ENCODE measurements at regions not wholly inside any gene's neighbourhood (a gene's known extent, or its start where the extent isn't known, plus 50 kb on each side); places are given as distances from the start of the nearest gene placed in this dataset.
A peak's percentile ranks its signal among the peaks of the same experiment; 100 is the strongest.
"Not testable (repeated sequence)": the region's sequence is repeated elsewhere in the genome, so short reads cannot be mapped to it uniquely, and the experiment has no call there.

DNA sequence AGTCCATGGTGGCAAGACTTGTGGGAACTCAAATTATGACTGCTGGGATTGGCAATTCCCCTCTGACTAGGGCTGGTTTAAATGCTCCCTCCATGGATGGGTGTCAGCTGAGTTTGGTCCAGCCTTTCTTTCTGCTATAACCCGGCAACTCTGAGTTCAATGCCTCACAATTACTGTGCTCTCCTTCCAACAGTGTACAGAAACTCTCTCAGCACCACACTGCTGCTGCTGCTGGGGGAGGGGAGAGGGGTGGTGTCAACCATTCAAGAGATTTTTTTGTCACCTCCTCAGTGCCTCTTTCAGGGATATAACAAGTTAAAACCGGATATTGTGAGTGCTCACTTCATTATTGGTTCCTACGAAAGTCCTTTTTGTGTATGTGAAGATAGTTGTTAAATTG lies 830.3 kb upstream of the NXPH2 start:
- in situ Hi-C loops (cut with MboI; ENCODE audit: low pct_unique_long_range_greater_than_20kb in 2 of 9, low sequenced_read_pairs in 9 of 9, unreplicated experiment in 9 of 9): no loop called here
- H3K4me1 ChIP-seq (replicated peaks in 1 of 2): peaks cover 6 to 10% of the 10 kb centered on the region in 2 donors
- H3K4me3 ChIP-seq: no peak overlapping the region
- peak in 5 of 8 experiments; percentile 23 to 74 (median 55) for ATAC-seq (replicated peaks in 6 of 8)
- WGBS, 10 experiments: 0 to 80% (median 48%) methylated on average over 1 to 3 of the region's 3 CpGs; no CpG with 5 or more reads in 2 of the 10 experiments
- no peak overlapping the region for H3K27ac ChIP-seq

GRCh38 chr2:139609109-139609508 lies 828.9 kb upstream of the NXPH2 start:
- no peak overlapping the region for H3K27ac ChIP-seq
- no peak for ATAC-seq (replicated peaks in 6 of 8)
- WGBS, 10 experiments: 0 to 100% (median 80%) methylated on average over 1 to 3 of the region's 3 CpGs; no CpG with 5 or more reads in 4 of the 10 experiments
- no peak overlapping the region for H3K4me3 ChIP-seq
- H3K4me1 ChIP-seq (replicated peaks in 1 of 2): peaks cover 0 to 4% of the 10 kb centered on the region in 2 donors
- in situ Hi-C loops (cut with MboI; ENCODE audit: low pct_unique_long_range_greater_than_20kb in 2 of 9, low sequenced_read_pairs in 9 of 9, unreplicated experiment in 9 of 9): no loop called here

GRCh38 chr2:139605668-139606067 lies 825.5 kb upstream of the NXPH2 start:
- 40 to 100% (median 92%) methylated on average over 1 to 2 of the region's 2 CpGs; no CpG with 5 or more reads in 1 of the 10 experiments for WGBS, 10 experiments
- peaks cover 0 to 4% of the 10 kb centered on the region in 2 donors for H3K4me1 ChIP-seq (replicated peaks in 1 of 2)
- H3K4me3 ChIP-seq: no peak overlapping the region
- in situ Hi-C loops (cut with MboI; ENCODE audit: low pct_unique_long_range_greater_than_20kb in 2 of 9, low sequenced_read_pairs in 9 of 9, unreplicated experiment in 9 of 9): no loop called here
- no peak for ATAC-seq (replicated peaks in 6 of 8)
- H3K27ac ChIP-seq: no peak overlapping the region

DNA sequence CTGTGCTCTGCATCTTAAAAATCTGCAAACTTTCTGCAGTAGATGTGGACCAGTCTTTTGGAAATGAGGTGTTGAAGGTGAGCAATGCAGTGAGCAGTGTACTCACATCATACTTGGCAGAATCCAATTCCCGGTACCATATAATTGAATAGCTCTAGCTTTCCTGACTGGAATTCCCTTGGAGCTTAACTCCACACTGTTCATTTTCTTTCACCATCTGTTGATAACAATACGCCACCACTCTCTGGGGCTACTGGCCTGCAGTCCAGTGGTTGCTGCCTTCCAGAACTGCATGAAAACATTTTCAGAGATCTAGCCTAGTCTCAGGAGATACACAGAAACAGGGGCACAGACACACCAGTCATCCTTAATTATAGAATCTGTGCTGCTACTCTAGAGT lies 820.0 kb upstream of the NXPH2 start:
- 0 to 69% (median 40%) methylated on average over 1 to 2 of the region's 2 CpGs; no CpG with 5 or more reads in 3 of the 10 experiments for WGBS, 10 experiments
- H3K4me3 ChIP-seq: no peak overlapping the region
- H3K27ac ChIP-seq: no peak overlapping the region
- H3K4me1 ChIP-seq (replicated peaks in 1 of 2): no peaks in the 10 kb centered on the region
- in situ Hi-C loops (cut with MboI; ENCODE audit: low pct_unique_long_range_greater_than_20kb in 2 of 9, low sequenced_read_pairs in 9 of 9, unreplicated experiment in 9 of 9): no loop called here
- peak in 2 of 8 experiments; percentile 28 to 57 for ATAC-seq (replicated peaks in 6 of 8)

DNA sequence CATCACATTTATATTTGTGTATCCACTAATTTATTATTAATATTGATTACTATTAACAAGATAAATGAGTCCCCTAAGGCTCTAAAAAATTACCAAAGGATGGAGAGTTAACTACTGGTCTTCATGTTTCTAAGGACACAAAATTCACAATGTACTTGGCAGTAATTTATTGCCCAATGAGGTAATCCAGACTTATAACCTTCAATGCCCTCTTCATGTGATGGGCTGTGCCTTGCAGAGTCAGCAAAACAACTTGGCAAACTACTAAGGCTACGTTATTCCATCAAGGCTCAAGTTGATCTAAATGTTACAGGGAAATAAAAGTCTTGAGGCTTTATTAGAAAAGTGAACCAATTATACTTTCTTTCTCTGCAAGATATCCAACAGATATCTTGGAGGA lies 804.9 kb upstream of the NXPH2 start:
- peaks cover 0 to 9% of the 10 kb centered on the region in 2 donors for H3K4me1 ChIP-seq (replicated peaks in 1 of 2)
- no peak overlapping the region for H3K27ac ChIP-seq
- no peak overlapping the region for H3K4me3 ChIP-seq
- peak in 4 of 8 experiments; percentile 34 to 67 (median 56) for ATAC-seq (replicated peaks in 6 of 8)
- in situ Hi-C loops (cut with MboI; ENCODE audit: low pct_unique_long_range_greater_than_20kb in 2 of 9, low sequenced_read_pairs in 9 of 9, unreplicated experiment in 9 of 9): no loop called here
- 0 to 100% (median 57%) methylated on average over 1 of the region's 1 CpG; no CpG with 5 or more reads in 5 of the 10 experiments for WGBS, 10 experiments

GRCh38 chr2:139574371-139574770 lies 794.2 kb upstream of the NXPH2 start:
- no peak overlapping the region for H3K4me3 ChIP-seq
- WGBS, 10 experiments: 0 to 14% (median 0%) methylated on average over 1 of the region's 1 CpG; no CpG with 5 or more reads in 3 of the 10 experiments
- in situ Hi-C loops (cut with MboI; ENCODE audit: low pct_unique_long_range_greater_than_20kb in 2 of 9, low sequenced_read_pairs in 9 of 9, unreplicated experiment in 9 of 9): no loop called here
- H3K27ac ChIP-seq: no peak overlapping the region
- no peak for ATAC-seq (replicated peaks in 6 of 8)
- no peaks in the 10 kb centered on the region for H3K4me1 ChIP-seq (replicated peaks in 1 of 2)

DNA sequence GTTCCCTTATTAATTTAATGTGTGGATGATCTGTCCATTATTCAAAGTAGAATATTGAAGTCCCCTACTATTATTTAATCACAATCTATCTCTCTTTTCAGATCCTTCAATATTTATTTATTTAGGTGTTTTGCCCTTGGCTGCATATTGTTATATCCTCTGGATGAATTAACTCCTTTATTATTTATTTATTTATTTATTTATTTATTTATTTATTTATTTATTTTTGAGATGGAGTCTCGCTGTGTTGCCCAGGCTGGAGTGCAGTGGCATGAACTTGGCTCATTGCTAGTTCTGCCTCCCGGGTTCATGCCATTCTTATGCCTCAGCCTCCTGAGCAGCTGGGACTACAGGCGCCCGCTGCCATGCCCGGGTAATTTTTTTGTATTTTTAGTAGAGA lies 776.6 kb upstream of the NXPH2 start:
- Histone ChIP-seq H3K4me3 (no peak overlapping the region), H3K27ac (no peak overlapping the region), H3K4me1 (replicated peaks in 1 of 2) (no peaks in the 10 kb centered on the region)
- in situ Hi-C loops (cut with MboI; ENCODE audit: low pct_unique_long_range_greater_than_20kb in 2 of 9, low sequenced_read_pairs in 9 of 9, unreplicated experiment in 9 of 9): no loop called here
- 67 to 100% (median 90%) methylated on average over 2 to 5 of the region's 5 CpGs; no CpG with 5 or more reads in 2 of the 10 experiments for WGBS, 10 experiments
- no peak for ATAC-seq (replicated peaks in 6 of 8)

- in situ Hi-C loops (cut with MboI; ENCODE audit: low pct_unique_long_range_greater_than_20kb in 2 of 9, low sequenced_read_pairs in 9 of 9, unreplicated experiment in 9 of 9): no loop called here
- Histone ChIP-seq H3K4me3 (no peak overlapping the region), H3K27ac (no peak overlapping the region), H3K4me1 (replicated peaks in 1 of 2) (no peaks in the 10 kb centered on the region)
- no peak for ATAC-seq (replicated peaks in 6 of 8)
Measured at GRCh38 chr2:139550873-139551272, 770.7 kb upstream of the NXPH2 start.

DNA sequence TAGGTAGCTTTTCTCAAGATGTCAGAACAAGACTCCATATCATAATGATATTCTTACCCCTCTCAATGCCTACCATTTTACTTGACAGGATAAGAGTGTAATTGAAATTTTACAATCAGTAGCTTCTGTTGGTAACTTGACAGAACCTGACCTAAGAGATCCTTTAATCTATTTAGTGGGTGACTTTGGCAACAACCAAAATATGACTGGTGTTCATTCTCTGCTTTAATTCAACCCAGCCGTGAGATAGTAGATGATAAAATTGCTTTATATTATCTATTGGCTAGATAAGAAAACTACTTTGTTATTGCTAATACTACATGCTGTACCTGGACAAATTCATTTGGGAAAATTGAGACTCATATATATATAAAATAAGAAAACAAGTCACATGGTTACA lies 770.2 kb upstream of the NXPH2 start:
- Histone ChIP-seq H3K27ac (no peak overlapping the region), H3K4me3 (no peak overlapping the region), H3K4me1 (replicated peaks in 1 of 2) (no peaks in the 10 kb centered on the region)
- in situ Hi-C loops (cut with MboI; ENCODE audit: low pct_unique_long_range_greater_than_20kb in 2 of 9, low sequenced_read_pairs in 9 of 9, unreplicated experiment in 9 of 9): no loop called here
- no peak for ATAC-seq (replicated peaks in 6 of 8)
- WGBS, 10 experiments: 0 to 50% (median 0%) methylated on average over 1 of the region's 1 CpG; no CpG with 5 or more reads in 2 of the 10 experiments

DNA sequence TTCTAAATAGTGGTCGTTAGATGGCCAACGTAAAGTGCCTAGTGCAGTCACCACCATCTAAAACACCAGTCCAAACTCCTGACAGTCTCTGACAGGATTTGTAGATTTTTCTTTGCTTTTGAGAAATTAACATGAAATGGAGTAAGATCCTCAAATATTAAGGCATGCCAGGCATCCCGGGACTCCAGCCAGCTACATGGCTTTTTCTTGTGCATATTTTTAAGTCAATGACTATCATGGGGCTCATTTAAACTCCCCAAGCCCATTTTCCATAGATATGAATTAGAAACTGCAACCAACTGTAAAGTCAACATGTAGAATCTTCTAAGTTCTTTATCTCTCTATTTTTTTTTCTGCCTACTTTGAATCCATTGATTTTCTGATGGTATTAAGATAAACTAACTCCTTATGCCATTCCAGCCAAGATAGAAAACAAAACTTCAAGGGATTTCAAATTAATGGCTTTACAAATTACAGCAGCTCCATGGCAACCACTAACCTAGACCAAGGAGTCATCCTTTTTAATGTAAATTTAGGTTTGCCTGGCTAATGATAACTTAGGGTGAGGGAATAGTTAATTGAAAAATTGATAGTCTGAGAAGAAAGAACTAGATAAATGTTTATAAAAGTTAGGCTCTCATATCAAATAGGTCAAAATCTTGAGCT lies 764.1 kb upstream of the NXPH2 start:
- in situ Hi-C loops (cut with MboI; ENCODE audit: low pct_unique_long_range_greater_than_20kb in 2 of 9, low sequenced_read_pairs in 9 of 9, unreplicated experiment in 9 of 9): no loop called here

GRCh38 chr2:139538332-139539020 lies 758.3 kb upstream of the NXPH2 start:
- 98 to 100% (median 100%) methylated on average over 2 to 6 of the region's 21 CpGs; no CpG with 5 or more reads in 7 of the 10 experiments for WGBS, 10 experiments
- in situ Hi-C loops (cut with MboI; ENCODE audit: low pct_unique_long_range_greater_than_20kb in 2 of 9, low sequenced_read_pairs in 9 of 9, unreplicated experiment in 9 of 9); ATAC-seq (replicated peaks in 6 of 8); H3K4me1 ChIP-seq (replicated peaks in 1 of 2); H3K27ac ChIP-seq; H3K4me3 ChIP-seq: not testable (repeated sequence)

More for the DNA sequence above, 764.1 kb upstream of the NXPH2 start:
- Histone ChIP-seq H3K4me3 (no peak overlapping the region), H3K4me1 (replicated peaks in 1 of 2) (peaks cover 0 to 13% of the 10 kb centered on the region in 2 donors), H3K27ac (no peak overlapping the region)
- ATAC-seq (replicated peaks in 6 of 8): peak in 1 of 8 experiments; percentile 26
- WGBS, 10 experiments: 0 to 71% (median 18%) methylated on average over 1 to 3 of the region's 3 CpGs

- no peak overlapping the region for H3K4me3 ChIP-seq
- peak in 5 of 8 experiments; percentile 77 to 95 (median 84) for ATAC-seq (replicated peaks in 6 of 8)
- 0 to 69% (median 23%) methylated on average over 1 to 3 of the region's 3 CpGs for WGBS, 10 experiments
- peaks cover 11 to 24% of the 10 kb centered on the region in 2 donors for H3K4me1 ChIP-seq (replicated peaks in 1 of 2)
- peak overlapping the region in 1 of 2 donors; percentile 11 for H3K27ac ChIP-seq
- in situ Hi-C loops (cut with MboI; ENCODE audit: low pct_unique_long_range_greater_than_20kb in 2 of 9, low sequenced_read_pairs in 9 of 9, unreplicated experiment in 9 of 9): no loop called here
Measured at GRCh38 chr2:139529080-139529479, 748.9 kb upstream of the NXPH2 start.

- in situ Hi-C loops (cut with MboI; ENCODE audit: low pct_unique_long_range_greater_than_20kb in 2 of 9, low sequenced_read_pairs in 9 of 9, unreplicated experiment in 9 of 9): no loop called here
- ATAC-seq (replicated peaks in 6 of 8): no peak
- Histone ChIP-seq H3K4me3 (no peak overlapping the region), H3K4me1 (replicated peaks in 1 of 2) (peaks cover 11 to 24% of the 10 kb centered on the region in 2 donors), H3K27ac (no peak overlapping the region)
- 0 to 100% (median 82%) methylated on average over 1 of the region's 1 CpG for WGBS, 10 experiments
Measured at GRCh38 chr2:139526781-139527180, 746.6 kb upstream of the NXPH2 start.

All from motor neuron (in vitro differentiated cells).